T-helper 2 cell treated with Interferon-gamma antibody and Interleukin-4, amounts not matched to agents 5 μg/mL and 100 μg/mL, for 36 hours (primary cell): ENCODE measurements at regions not wholly inside any gene's neighbourhood (a gene's known extent, or its start where the extent isn't known, plus 50 kb on each side); places are given as distances from the start of the nearest gene placed in this dataset.

Experiments used
- DNase-seq: peaks from one replicate; pipeline ENCODE4 v3.0.0; 2021; ENCODE audit warnings: low spot score
- H3K27ac Mint-ChIP-seq: one replicate; pipeline ENCODE4 v1.8.0; 2021; ENCODE audit warnings: mild to moderate bottlenecking, mixed read lengths
- H3K27me3 Mint-ChIP-seq: one replicate; pipeline ENCODE4 v1.8.0; 2021; ENCODE audit warnings: low read depth, mixed read lengths
- H3K36me3 Mint-ChIP-seq: one replicate; pipeline ENCODE4 v1.8.0; 2021; ENCODE audit warnings: low read depth, mixed read lengths
- H3K4me1 Mint-ChIP-seq: one replicate; pipeline ENCODE4 v1.8.0; 2021; ENCODE audit warnings: low read depth, mixed read lengths
- H3K4me3 Mint-ChIP-seq: one replicate; pipeline ENCODE4 v1.8.0; 2022; ENCODE audit warnings: mild to moderate bottlenecking, moderate library complexity, mixed read lengths
- H3K9me3 Mint-ChIP-seq: one replicate; pipeline ENCODE4 v1.8.0; 2021; ENCODE audit warnings: mixed read lengths

DNA sequence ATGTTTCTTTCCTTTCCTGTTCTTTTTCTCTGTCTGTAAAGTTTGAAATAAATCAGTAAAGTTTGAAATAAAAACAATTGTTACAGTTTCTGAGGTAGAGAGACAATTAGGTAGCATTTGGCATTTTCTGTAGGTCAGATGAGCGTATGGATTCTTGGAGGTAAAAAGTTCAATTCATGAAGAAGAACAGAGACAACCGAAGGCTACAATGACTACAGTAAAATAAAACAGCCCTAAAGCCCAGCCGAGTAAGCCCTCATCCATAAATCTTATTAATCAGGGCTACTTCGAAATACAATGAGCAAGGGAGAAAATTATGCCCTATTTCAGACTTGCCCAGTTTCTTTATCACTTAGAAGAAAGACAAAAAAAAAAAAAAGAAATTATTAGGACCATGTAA, 941.9 kb upstream of the SLC10A2 start:
- Mint-ChIP-seq H3K4me1 (no peaks in the 10 kb centered on the region), H3K4me3 (no peak overlapping the region), H3K36me3 (no peaks in the 10 kb centered on the region), H3K9me3 (peaks cover 7% of the 10 kb centered on the region), H3K27ac (no peak overlapping the region), H3K27me3 (no peaks in the 10 kb centered on the region)
- DNase-seq = no peak

DNA sequence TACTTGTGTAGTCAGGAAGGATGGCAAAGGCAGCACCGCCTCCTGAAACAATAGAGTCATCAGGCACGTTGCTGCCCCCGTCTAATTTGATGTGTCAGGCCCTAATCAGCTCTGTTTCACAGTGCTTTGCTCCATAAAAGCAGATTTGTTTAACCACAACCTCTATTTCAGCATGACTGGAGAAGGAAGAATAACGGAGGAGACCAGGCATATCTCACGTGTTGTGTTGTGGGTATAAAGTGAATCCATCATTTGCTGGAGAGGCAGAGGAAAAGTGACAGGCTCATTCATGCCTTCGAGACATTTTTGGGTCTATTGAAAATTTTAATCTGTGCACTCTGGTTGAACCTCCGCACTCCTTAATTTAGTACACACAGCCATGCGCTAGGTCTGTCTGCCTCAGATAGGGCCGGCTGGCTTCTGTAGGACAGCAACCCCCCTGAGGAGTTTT, 940.4 kb upstream of the SLC10A2 start:
- H3K4me3 Mint-ChIP-seq = no peak overlapping the region
- H3K27me3 Mint-ChIP-seq = no peaks in the 10 kb centered on the region
- no peaks in the 10 kb centered on the region for H3K36me3 Mint-ChIP-seq
- H3K27ac Mint-ChIP-seq = no peak overlapping the region
- no peak for DNase-seq
- H3K4me1 Mint-ChIP-seq = no peaks in the 10 kb centered on the region
- H3K9me3 Mint-ChIP-seq = peaks cover 2% of the 10 kb centered on the region

DNA sequence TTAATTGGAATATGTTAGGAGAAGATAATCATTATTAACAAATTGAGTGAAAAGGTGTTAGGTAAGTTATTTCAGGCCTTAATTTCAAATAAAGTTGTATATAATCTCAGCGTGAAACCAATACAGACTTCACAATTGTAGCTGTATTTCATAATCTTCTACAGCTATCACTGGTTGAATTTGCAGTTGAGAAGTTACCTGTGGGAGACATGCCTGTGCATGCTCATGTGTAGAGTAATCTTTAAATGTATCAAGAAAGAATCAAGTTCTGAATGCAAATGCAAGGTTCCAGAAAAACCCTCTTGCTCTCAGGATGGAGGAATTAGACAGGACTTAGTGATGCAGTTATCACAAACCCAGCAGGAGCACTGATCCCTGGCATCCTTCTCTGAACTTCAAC, 938.4 kb upstream of the SLC10A2 start:
- H3K36me3 Mint-ChIP-seq = no peaks in the 10 kb centered on the region
- no peak overlapping the region for H3K4me3 Mint-ChIP-seq
- no peak overlapping the region for H3K27ac Mint-ChIP-seq
- H3K9me3 Mint-ChIP-seq = no peaks in the 10 kb centered on the region
- no peak for DNase-seq
- no peaks in the 10 kb centered on the region for H3K27me3 Mint-ChIP-seq
- no peaks in the 10 kb centered on the region for H3K4me1 Mint-ChIP-seq

DNA sequence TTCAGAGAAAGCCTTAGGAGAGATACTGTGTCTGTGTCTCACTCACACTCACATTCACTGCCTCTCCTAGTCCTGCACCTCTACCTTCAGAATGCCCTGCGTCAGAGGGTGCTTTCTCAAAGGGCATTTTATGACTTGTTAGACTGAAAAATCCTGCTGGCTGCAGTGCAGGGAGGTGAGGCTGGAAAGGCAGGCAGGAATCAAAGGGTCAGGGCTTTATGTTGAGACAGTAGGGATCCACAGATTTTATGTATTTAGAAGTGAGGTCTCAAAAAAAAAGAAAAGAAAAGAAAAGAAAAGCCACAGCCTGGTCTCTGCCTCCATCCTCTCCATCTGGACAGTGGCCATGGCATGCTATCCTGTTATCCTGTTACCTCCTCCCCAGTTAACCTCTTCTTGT, 936.0 kb upstream of the SLC10A2 start:
- H3K4me1 Mint-ChIP-seq = no peaks in the 10 kb centered on the region
- no peaks in the 10 kb centered on the region for H3K9me3 Mint-ChIP-seq
- no peak for DNase-seq
- H3K27ac Mint-ChIP-seq = no peak overlapping the region
- no peaks in the 10 kb centered on the region for H3K36me3 Mint-ChIP-seq
- H3K27me3 Mint-ChIP-seq = no peaks in the 10 kb centered on the region
- H3K4me3 Mint-ChIP-seq = no peak overlapping the region

DNA sequence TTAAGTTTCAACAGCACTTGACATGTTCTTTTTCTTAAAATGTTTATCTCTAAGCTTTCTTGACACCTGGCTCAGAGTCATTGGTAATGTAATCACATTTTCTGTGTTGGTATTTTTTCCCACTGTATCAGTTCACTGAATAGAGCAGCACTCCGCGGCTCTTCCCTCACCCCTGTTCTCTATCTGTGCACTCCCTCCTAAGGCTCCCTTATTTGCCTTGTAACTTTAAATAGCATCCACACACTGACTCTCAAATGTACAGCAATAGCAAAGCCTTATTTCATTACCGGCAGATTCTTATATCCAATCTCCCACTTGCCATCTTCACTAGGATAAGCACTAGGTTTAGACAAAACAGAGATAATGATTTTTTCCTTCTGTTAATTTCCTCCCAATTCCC, 935.5 kb upstream of the SLC10A2 start:
- H3K4me1 Mint-ChIP-seq = no peaks in the 10 kb centered on the region
- no peaks in the 10 kb centered on the region for H3K36me3 Mint-ChIP-seq
- DNase-seq = no peak
- no peak overlapping the region for H3K27ac Mint-ChIP-seq
- H3K27me3 Mint-ChIP-seq = no peaks in the 10 kb centered on the region
- H3K4me3 Mint-ChIP-seq = no peak overlapping the region
- H3K9me3 Mint-ChIP-seq = no peaks in the 10 kb centered on the region

DNA sequence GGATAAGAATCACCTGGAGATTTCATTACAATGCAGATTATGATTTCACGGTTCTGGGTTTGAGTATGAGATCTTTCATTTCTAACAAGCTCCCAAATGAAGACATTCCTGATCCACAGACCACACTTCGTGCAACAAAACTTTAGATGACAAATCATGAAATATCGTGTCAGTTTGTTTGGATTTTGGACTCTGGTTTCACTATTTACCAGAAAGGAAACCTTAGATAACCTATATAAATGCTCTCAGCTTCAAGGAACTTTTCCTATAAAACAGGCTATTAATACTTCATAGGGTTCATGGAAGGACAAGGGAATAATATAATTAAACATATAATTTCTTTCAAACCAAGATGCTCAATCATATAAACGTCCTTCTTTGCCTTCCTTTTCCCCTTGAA, 930.5 kb upstream of the SLC10A2 start:
- Mint-ChIP-seq H3K27ac (no peak overlapping the region), H3K4me1 (no peaks in the 10 kb centered on the region), H3K4me3 (no peak overlapping the region), H3K36me3 (no peaks in the 10 kb centered on the region), H3K9me3 (peaks cover 22% of the 10 kb centered on the region), H3K27me3 (no peaks in the 10 kb centered on the region)
- DNase-seq = no peak

DNA sequence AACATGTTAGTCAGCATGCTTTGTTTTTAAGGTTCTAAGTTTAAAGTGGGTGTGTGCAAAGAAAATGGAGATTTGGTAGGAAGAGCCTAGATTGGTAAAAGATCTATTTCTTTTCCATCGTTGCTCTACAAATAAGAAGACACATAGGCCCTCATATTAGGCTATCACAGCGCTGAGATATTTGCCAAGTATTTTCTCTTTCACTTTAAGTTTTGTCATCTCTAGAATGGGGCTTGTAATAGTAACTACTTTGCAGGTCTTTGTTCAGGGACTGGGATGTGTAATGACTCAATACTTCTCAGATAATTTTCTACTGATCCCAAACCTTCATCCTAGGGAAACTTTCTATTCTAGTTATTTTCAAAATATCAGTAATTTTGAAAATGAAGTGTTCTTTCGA, 917.7 kb upstream of the SLC10A2 start:
- H3K27me3 Mint-ChIP-seq = no peaks in the 10 kb centered on the region
- no peaks in the 10 kb centered on the region for H3K36me3 Mint-ChIP-seq
- H3K4me3 Mint-ChIP-seq = no peak overlapping the region
- no peak for DNase-seq
- H3K27ac Mint-ChIP-seq = no peak overlapping the region
- no peaks in the 10 kb centered on the region for H3K4me1 Mint-ChIP-seq
- peaks cover 14% of the 10 kb centered on the region for H3K9me3 Mint-ChIP-seq

DNA sequence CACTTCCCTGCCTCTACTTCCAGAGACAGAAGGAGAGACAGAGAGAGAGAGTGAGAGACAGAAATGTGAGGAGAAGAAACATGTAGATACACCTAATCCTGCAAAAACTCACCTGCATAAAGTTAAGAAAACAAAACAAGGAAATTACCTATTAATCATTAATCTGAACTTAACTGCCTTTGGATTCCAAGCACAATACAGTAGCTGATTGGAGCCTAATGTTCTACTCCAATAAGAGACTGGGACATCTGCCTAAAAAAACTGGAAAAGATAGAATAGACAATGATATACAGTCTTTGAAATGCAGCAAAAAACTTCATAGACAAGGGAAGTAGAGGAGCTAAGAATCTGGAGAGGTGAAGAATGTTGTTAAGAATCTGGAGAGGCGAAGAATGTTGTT, 910.2 kb upstream of the SLC10A2 start:
- DNase-seq = no peak
- no peaks in the 10 kb centered on the region for H3K4me1 Mint-ChIP-seq
- no peaks in the 10 kb centered on the region for H3K27me3 Mint-ChIP-seq
- H3K36me3 Mint-ChIP-seq = no peaks in the 10 kb centered on the region
- no peak overlapping the region for H3K4me3 Mint-ChIP-seq
- H3K9me3 Mint-ChIP-seq = peaks cover 19% of the 10 kb centered on the region
- H3K27ac Mint-ChIP-seq = no peak overlapping the region

DNA sequence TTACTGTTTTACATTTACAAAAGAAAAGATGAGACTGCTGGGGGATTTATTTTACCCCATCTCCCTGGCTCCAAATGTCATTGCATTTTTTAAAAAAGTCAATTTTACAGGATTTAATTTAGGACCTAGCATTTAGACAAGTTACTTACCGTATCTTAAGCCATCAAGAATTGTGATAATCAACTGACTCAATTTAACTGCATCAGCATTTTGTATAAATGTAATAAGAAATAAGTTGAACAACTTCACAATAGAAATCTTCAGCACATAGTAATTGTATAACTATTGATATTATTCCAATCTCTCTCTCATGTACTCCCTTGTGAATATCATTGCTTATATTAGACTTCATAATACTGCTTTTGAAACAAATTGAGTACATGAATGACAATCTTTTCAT, 907.5 kb upstream of the SLC10A2 start:
- Mint-ChIP-seq H3K36me3 (no peaks in the 10 kb centered on the region), H3K27me3 (no peaks in the 10 kb centered on the region), H3K9me3 (peaks cover 19% of the 10 kb centered on the region)

DNA sequence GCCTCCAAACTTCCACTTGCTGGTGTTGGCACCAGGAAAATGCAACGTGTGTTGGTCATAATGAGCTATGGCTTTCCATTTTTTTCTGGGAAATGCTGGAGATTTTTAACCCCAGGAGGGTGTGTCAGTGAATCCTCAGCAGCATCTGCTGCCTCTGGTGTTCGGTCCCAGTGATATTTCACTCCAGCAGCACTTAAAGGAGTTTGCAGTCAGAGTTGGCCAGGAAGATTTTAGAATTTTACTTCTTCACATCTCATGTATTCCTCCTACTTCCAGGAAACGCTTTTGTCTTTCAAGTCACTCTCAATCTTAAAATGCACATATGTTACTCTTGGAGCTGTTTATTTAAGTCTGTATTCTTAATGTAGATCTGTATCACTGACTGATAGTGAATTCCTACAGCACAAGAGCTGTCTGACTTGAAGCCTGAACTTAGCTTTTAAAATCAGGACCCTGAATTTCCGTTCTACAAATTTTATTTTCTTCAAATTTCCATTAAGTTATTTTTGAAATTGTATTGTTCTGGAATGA, 903.4 kb upstream of the SLC10A2 start:
- Mint-ChIP-seq H3K9me3 (peaks cover 16% of the 10 kb centered on the region), H3K36me3 (no peaks in the 10 kb centered on the region), H3K4me1 (no peaks in the 10 kb centered on the region), H3K27me3 (no peaks in the 10 kb centered on the region), H3K4me3 (no peak overlapping the region), H3K27ac (no peak overlapping the region)
- no peak for DNase-seq

More for the DNA sequence above, 907.5 kb upstream of the SLC10A2 start:
- Mint-ChIP-seq H3K27ac (no peak overlapping the region), H3K4me1 (no peaks in the 10 kb centered on the region), H3K4me3 (no peak overlapping the region)
- no peak for DNase-seq

DNA sequence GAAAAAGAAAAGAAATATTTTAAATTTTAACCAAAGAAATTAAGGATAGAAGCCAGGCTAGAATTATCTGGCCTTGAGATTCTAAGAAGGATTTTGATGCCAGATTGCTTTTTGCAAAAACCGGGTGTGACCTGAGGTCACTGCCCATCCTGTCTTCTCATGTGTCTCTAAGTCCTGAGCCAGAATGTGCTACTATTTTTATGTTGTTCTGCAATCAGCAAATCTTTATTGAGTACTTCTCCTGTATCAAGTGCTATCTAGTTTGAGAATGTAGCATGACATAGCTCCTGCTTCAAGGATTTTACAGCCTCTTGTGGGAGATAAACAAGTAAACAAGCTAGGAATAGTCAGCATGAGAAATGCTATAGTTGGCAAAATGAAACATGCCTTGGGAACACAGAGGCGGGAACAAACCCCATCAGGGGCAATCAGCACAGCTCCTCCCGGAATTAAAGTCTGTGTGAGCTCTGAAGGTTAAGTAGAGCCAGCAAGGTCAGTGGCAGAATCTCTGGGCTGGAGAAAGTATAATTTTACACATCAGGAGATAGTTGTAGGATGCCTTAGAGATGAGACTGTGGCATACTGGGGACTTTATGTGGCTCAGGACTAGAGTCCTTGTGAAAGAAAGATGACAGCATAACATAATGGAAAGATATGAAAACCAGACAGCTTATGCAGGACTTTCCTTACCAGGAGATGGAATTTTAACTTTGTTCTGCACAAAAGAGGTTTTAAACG, 899.5 kb upstream of the SLC10A2 start:
- Mint-ChIP-seq H3K27me3 (no peaks in the 10 kb centered on the region), H3K4me3 (no peak overlapping the region), H3K27ac (no peak overlapping the region), H3K9me3 (peaks cover 10% of the 10 kb centered on the region), H3K4me1 (no peaks in the 10 kb centered on the region), H3K36me3 (no peaks in the 10 kb centered on the region)
- DNase-seq = no peak

DNA sequence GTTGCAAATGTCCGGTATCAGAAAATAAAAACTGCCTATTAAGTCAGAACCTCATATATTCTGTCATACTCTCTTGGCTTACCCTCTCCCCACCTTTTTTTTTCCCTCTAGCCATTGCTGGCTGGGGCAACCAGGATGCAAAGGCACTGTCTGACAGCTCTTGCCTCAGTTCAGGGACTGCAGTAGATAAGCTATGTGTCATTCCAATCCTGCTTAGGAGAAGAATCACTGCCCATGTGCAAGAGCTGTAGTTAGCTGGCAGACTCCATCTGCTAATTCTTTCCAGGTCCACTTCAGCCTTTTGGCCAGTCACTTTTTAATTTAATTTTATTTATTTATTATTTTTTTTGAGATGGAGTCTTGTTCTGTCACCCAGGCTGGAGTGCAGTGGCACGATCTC, 895.6 kb upstream of the SLC10A2 start:
- Mint-ChIP-seq H3K4me1 (no peaks in the 10 kb centered on the region), H3K4me3 (no peak overlapping the region), H3K36me3 (no peaks in the 10 kb centered on the region), H3K27ac (no peak overlapping the region), H3K27me3 (no peaks in the 10 kb centered on the region), H3K9me3 (peaks cover 10% of the 10 kb centered on the region)
- no peak for DNase-seq

DNA sequence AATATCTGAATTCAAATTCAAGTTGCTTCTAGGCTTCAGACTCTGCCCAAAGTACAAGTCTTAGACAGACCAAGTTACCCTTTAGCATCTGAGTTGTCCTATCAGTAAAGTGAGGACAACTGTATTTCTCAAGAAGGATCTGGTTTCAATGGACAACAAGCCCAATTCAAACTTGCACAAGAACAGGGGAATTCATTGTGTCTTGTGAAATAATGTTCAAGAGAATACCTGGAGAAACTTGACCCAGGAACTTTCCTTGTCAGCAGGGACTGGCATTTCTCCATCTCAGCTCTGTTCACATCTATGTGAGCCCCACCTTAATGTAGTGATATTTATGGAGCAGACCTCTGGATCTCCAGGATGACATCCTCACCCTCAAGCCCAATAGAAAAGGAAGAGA, 894.9 kb upstream of the SLC10A2 start:
- Mint-ChIP-seq H3K27ac (no peak overlapping the region), H3K4me1 (no peaks in the 10 kb centered on the region), H3K27me3 (no peaks in the 10 kb centered on the region), H3K4me3 (no peak overlapping the region), H3K9me3 (peaks cover 10% of the 10 kb centered on the region), H3K36me3 (no peaks in the 10 kb centered on the region)
- DNase-seq = no peak

DNA sequence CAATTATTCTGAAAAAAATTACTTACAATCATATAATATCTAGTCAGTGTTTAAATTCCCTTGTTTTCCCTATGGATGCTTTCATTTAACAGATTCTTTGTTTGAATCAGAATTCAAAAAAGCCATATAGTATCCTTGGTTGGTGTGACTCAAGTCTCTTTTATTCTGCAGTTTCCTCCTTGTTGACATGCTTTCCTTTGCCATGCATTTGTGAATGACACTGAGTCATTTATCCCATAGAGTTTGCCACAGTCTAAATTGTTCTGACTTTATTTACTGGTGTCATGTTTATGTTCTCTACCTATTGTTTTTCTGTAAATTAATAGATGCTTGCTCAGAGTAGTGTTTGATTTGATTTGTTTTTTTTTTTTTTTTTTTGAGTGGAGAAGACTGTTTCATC, 893.8 kb upstream of the SLC10A2 start:
- H3K9me3 Mint-ChIP-seq = peaks cover 12% of the 10 kb centered on the region

DNA sequence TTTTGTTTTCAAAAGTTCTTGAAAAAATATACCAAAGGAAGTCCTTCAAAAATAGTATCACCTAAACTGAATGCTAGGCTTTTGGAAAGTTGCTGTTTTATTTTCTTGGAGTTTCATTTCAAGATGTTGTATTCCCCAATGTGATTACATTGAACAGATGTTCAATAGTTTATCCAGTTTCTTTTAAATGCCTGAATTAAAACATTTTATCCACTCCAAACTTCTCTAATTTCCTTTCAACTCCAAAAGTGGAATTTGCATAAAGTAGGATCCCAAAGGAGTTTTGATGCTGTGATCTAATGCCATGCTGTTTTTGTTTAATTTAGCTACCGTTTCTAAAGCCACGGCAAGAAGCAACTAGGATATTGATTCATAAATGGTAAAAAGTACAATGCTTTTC, 892.5 kb upstream of the SLC10A2 start:
- no peak overlapping the region for H3K27ac Mint-ChIP-seq
- H3K27me3 Mint-ChIP-seq = no peaks in the 10 kb centered on the region
- H3K4me1 Mint-ChIP-seq = no peaks in the 10 kb centered on the region
- H3K4me3 Mint-ChIP-seq = no peak overlapping the region
- no peak for DNase-seq
- no peaks in the 10 kb centered on the region for H3K36me3 Mint-ChIP-seq
- peaks cover 16% of the 10 kb centered on the region for H3K9me3 Mint-ChIP-seq

More for the DNA sequence above, 893.8 kb upstream of the SLC10A2 start:
- Mint-ChIP-seq H3K36me3 (no peaks in the 10 kb centered on the region), H3K4me1 (no peaks in the 10 kb centered on the region), H3K27me3 (no peaks in the 10 kb centered on the region), H3K4me3 (no peak overlapping the region), H3K27ac (no peak overlapping the region)
- DNase-seq = no peak
